M059J (cell line): ENCODE measurements at regions not wholly inside any gene's neighbourhood (a gene's known extent, or its start where the extent isn't known, plus 50 kb on each side); places are given as distances from the start of the nearest gene placed in this dataset.

ENCODE experiments used
- DNase-seq: peaks from one replicate; pipeline ENCODE4 v3.0.0-alpha.2; 2012; ENCODE audit warnings: low read depth

- DNase-seq = no peak
Observed at GRCh38 chr1:61028136-61028535, 54.2 kb upstream of the NFIA start.

DNA sequence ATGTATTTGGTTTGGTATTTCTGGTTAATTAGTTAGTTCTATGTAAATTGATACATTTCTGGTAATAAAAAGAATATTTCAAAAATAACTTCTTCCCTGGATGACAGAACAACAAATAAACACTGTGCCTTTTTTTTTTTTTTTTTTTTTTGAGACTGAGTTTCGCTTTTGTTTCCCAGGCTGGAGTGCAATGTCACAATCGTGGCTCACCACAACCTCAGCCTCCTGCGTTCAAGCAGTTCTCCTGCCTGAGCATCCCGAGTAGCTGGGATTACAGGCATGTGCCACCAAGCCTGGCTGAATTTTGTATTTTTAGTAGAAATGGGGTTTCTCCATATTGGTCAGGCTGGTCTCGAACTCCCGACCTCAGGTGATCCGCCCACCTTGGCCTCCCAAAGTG, 64.3 kb upstream of the NFIA start:
- DNase-seq = peak; percentile 4

GRCh38 chr1:61017651-61018050, 64.7 kb upstream of the NFIA start:
- DNase-seq = no peak

DNA sequence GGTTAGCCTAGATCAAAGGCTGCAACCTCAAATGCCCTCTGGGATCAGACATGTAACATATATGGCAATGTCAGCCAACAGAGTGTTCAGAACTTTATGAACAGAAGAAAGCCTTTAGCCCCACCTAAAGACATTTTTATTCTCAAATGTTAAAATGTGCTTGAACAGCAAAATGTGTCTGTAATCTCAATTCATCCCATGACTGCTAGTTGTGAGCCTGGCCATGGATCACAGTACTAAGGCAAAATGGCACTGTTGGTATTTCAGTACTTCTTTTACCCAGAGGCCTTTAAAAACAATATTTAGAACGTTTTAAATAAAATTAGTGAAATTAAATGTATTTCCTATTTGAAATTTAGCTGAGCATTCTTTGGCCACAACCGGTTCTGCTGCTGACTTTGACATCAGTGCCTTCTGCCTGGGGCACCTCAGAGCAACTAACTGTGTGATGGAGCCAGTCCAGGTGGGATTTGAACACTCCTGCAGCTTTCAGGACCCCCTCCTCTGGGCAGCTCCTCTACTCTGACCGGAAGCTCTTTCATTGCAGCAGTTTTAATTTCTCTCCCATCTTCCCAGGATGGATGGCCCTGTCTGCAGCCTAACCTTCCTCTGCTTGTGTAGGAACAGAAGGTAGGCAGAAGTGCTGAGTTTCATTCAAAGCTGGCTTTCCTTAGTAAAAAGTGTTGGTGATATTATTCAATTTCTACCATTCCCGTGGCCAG, 68.3 kb upstream of the NFIA start:
- DNase-seq = no peak

GRCh38 chr1:61013189-61013945, 69.0 kb upstream of the NFIA start:
- no peak for DNase-seq

GRCh38 chr1:61012341-61012761, 70.0 kb upstream of the NFIA start:
- peak; percentile 12 for DNase-seq

DNA sequence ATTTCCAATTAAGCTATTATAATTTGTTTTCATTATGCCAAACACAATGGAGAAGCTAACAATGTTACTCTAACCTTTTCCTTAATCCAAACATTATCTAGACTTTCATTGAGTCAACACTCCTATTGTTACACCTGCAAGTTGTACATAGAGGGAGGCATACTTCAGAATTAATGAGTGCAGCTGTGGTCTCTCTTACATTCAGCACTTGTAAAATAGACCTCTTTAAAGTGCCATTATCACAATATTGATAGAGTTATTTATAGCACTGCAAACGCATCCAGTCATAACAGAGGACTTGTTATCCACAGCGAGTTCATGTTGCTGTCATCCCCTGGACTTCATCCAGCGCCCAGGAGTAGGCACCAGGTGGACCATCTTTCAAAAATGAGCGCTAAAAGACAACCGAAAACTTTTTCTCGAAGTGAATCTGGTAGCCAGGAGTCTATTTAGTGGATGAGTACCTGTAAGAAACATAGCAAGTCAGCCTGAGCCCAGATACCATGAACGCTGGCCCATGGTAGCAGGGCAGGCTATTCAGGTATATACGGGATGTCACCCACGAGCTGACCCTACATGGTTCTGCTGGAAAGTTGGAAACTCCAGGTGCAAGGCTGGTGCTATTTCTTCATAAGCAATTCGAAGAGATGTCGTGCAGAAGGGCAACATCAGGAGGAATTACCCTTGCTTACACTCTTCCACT, 70.6 kb upstream of the NFIA start:
- no peak for DNase-seq

DNA sequence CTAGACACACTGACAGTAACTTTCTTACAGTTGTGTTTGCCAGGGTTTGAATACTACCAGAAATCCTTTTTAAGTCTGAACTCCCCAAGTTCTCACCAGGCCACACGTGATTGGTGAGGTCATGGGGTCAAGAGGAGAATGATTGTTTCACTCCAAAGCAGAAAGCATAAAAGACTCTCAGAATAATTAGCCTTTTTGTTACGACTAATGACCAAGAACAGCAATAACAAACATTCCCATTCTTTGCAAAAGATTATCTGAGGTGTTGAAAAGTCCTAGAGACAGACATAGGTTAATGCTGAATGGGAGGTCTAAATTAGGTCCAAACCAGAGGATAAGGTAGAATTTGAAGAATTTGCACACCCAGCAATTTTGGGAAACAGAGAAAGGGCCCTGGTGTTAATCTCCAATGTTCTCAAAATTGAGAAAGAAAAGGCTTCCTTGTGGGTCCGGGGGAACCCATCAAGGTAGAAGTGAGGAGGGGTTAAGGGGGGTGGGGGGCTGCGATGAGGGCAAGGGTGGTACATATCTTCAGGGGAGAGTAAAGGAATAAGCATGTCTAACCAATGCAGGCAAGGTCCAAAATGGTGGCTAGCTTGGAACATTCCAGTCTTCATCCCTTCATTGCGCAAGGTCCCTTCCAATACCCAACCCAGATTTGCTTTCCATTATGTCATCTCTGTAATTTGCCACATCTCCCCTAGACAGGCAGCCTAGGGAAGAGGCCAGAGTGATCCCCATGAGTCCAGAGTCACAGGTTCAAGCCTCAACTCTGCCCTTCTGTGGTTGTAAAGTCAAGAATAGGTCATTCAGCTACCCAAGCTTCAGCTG, 74.6 kb upstream of the NFIA start:
- DNase-seq = no peak

DNA sequence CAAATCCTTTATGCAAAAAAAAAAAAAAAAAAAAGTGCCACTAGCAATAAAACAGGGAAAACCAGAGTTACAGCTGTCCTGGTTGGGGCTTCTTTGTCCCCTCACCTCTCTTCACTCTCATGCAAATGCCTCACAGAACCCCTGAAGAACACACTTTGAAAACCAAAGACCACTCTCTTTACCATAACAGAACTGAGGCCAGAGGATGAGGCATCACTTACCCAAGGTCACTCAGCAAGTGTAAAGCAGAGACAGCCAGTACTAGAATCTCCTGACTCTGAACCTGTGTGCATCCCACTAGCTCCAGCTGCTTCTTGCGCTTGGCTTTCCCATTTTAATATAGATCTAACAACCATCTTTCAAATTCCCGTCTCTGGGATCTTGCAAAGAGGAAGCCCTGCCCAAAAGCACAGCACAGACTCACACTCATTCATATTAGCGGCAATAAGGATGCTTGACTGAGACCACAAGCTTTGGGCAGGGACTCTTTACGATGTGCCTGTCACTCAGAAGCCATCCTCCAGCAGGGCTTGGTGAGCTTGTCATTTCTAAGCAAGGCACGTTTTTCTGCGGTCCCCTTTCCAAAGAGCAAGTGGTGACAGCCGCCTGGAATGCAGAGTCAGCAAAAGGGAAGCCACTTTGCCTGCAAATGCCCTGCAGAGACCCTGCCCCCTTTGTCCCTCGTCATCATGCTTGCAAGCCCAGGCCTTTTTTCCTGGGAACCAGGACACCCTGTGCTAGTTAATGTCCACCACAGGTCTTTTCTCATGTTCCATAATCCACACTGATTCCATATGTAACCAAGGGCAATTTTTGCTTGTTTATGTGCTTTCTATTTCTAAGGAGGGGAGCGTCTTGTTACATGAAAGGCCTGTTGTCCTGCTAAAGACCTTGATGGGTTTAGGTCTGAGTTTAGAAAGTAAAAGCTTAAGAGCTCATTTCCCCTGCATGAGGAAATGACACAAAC, 76.5 kb upstream of the NFIA start:
- no peak for DNase-seq

GRCh38 chr1:61004262-61005003, 77.9 kb upstream of the NFIA start:
- no peak for DNase-seq

GRCh38 chr1:61000327-61000726, 82.0 kb upstream of the NFIA start:
- DNase-seq = no peak

- DNase-seq = no peak
Observed at GRCh38 chr1:60998786-60999185, 83.6 kb upstream of the NFIA start.

- DNase-seq = no peak
Observed at GRCh38 chr1:60994828-60995492, 87.4 kb upstream of the NFIA start.

- no peak for DNase-seq
Observed at GRCh38 chr1:60994369-60994768, 88.0 kb upstream of the NFIA start.

DNA sequence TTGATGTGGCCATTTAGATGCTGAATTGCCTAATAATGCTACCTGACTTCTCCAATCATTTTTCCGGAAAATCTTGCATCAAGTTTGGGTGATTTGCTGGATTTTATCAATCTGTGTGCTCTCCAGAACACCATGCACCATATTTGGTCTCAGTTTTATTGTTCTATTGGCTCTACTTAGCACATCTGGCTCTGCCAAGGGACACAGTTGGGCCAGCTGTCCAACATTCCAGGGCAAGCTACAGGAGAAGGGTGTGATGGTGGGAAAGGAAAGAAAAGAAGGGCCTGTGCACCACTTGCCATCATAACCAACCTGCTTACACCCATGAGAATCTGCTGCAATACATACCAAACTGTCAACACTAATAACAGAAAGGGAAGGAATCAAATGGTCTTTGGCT, 90.2 kb upstream of the NFIA start:
- no peak for DNase-seq

DNA sequence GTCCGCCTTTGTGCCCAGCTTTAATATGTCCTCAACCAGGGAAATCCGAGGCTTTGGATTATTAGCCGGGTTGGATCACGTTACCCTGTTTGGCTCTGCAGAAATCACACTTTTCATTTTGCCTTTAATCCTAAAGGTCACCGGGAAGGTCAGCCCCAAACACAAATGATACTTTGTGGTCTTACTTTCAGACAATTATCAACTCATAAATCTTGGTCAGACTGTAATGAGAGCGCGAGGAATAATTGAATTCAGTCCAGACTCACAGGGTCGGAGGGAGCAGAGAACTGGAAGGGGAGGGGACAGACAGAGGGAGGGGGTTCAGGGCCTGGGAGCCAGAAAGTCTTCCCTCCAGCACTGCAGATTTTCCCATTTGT, 91.7 kb upstream of the NFIA start:
- DNase-seq = no peak

- DNase-seq = peak; percentile 67
Observed at GRCh38 chr1:60989749-60990713, 92.3 kb upstream of the NFIA start.

DNA sequence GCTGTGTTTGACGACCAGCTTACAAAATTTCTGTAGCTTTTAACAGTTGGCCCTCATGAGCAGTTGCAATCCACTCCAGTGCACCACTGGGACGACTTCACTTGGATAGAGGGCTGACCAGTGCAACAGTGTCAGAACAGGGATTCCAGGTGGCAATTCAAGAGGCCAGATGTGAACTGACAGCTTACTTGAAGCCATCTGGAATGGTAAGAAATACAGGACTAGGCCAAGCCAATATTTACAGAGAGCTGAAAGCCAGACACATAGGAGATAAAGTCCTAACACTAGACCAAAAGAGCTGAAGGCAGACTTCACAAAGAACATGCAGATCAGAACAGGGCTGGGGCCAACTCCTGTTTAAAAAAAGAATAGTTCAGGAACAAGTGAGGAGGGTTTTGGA, 93.5 kb upstream of the NFIA start:
- no peak for DNase-seq
